Natural killer cell (primary cell): ENCODE measurements at regions not wholly inside any gene's neighbourhood (a gene's known extent, or its start where the extent isn't known, plus 50 kb on each side); places are given as distances from the start of the nearest gene placed in this dataset.

Source experiments
- ATAC-seq, 3 donors: fragments of 150-1000 bp in 2 of 3; fragments of 200-7000 bp in 1 of 3; cut with Tn5 transposase; 1 replicate in 1 of 3; 2 replicates in 2 of 3; pipeline ENCODE4 v1.10.0; 2021; ENCODE audit warnings: mild to moderate bottlenecking in 2 of 3, moderate library complexity in 2 of 3
- DNase-seq, 2 donors: peaks; one replicate each; pipeline versions ENCODE4 v3.0.0 to v3.0.0-alpha.2; 2013 to 2021; ENCODE audit warnings: mixed read lengths in 1 of 2
- H3K27ac ChIP-seq: one replicate; pipeline ENCODE4 v1.5.1; 2013; ENCODE audit warnings: mild to moderate bottlenecking, low read length
- H3K27me3 ChIP-seq: one replicate; pipeline ENCODE4 v1.6.1; 2013; ENCODE audit warnings: low read length; ENCODE audit not compliant: control insufficient read depth, insufficient read depth
- H3K36me3 ChIP-seq: one replicate; pipeline ENCODE4 v1.6.1; 2013; ENCODE audit warnings: low read length; ENCODE audit not compliant: control insufficient read depth, insufficient read depth
- H3K4me1 ChIP-seq: one replicate; pipeline ENCODE4 v1.6.1; 2013; ENCODE audit warnings: low read length; ENCODE audit not compliant: control insufficient read depth, insufficient read depth
- H3K4me3 ChIP-seq: one replicate; pipeline ENCODE4 v1.5.1; 2013; ENCODE audit warnings: low read length
- H3K9me3 ChIP-seq: one replicate; pipeline ENCODE4 v1.6.1; 2013; ENCODE audit warnings: low read length; ENCODE audit not compliant: control insufficient read depth, insufficient read depth
- H3K27ac Mint-ChIP-seq, 2 donors: one replicate each; pipeline ENCODE4 v1.8.0; 2022; ENCODE audit warnings: mild to moderate bottlenecking in 2 of 2, mixed read lengths in 2 of 2, moderate library complexity in 1 of 2
- H3K27me3 Mint-ChIP-seq, 2 donors: one replicate each; pipeline ENCODE4 v1.8.0; 2022; ENCODE audit warnings: low read depth in 2 of 2, mixed read lengths in 2 of 2
- H3K36me3 Mint-ChIP-seq: one replicate; pipeline ENCODE4 v1.8.0; 2022; ENCODE audit warnings: mixed read lengths
- H3K4me1 Mint-ChIP-seq, 2 donors: one replicate each; pipeline ENCODE4 v1.8.0; 2022; ENCODE audit warnings: mixed read lengths in 2 of 2
- H3K4me3 Mint-ChIP-seq: one replicate; pipeline ENCODE4 v1.8.0; 2022; ENCODE audit warnings: mild to moderate bottlenecking, moderate library complexity, mixed read lengths
- H3K9me3 Mint-ChIP-seq, 2 donors: one replicate each; pipeline ENCODE4 v1.8.0; 2022; ENCODE audit warnings: mixed read lengths in 2 of 2
- WGBS: methylation state at CpG from one replicate; pipeline ENCODE4 v1.1.7; 2013; ENCODE audit warnings: missing lambda C conversion rate; ENCODE audit not compliant: insufficient coverage; 5-methylcytosine and 5-hydroxymethylcytosine counted together
- intact Hi-C: fragments of 100-400 bp; cut with micrococcal nuclease; formaldehyde crosslinking; loops from one replicate; pipeline ENCODE4 v1.14.2; 2022
- TF ChIP-seq, protein P1 (sequence below): fragments of 200-600 bp; IDR thresholded peaks from one replicate; pipeline ENCODE4 v1.8.0; 2022; ENCODE audit warnings: antibody characterized with exemption

DNA sequence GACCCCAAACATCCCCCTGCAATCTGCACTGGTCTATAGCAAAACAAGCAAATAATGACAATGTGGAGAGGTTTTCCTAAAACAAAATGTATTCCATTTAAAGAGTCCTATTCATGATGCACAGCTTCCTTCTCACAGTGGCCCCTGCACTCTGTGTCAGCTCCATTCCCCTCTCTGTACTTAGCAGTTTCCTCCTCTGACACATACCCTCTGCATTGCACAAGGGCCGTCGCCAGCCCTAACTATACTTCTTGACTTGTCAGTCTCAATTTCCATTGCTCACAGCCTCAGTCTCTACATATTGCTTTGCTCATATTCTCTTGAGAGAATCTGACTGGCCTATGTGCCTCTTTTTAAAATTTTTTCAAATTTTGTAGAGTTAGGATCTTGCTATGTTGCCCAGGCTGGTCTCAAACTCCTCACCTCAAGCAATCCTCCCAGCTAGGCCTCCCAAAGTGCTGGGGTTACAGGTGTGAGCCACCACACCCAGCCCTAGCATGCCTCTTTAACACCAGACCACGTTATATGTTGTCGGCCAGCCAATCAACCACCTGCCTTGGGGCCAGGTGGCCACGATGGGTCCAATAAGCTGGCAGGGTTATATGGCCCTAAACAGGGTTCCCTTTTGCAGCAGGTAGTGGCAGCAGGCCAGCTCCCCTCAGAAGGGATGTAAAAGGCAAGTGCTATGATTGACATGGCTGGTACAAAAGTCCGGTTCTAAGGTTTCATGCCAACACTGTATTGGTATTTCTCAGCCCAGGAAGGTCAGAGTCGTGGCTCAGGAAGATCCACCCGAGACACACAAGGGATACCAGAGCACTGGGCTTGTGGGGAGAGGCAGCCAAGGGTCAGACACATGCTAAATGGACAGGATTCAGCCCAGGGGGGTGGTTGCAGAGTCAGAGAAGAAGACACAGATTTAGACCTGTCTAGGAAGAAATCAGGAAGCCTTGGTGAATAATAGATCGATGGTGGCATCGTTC is 59.0 kb upstream of the SMAD3 start:
- 92% methylated on average over 10 of the region's 10 CpGs for WGBS
- H3K27me3 Mint-ChIP-seq: peaks cover 0 to 9% of the 10 kb centered on the region in 2 donors
- no peaks in the 10 kb centered on the region for H3K4me1 Mint-ChIP-seq
- no peaks in the 10 kb centered on the region for H3K36me3 Mint-ChIP-seq
- H3K4me3 Mint-ChIP-seq: no peak overlapping the region
- ATAC-seq (no peak), DNase-seq (no peak)
- Histone ChIP-seq H3K4me1 (no peaks in the 10 kb centered on the region), H3K27me3 (no peaks in the 10 kb centered on the region), H3K36me3 (no peaks in the 10 kb centered on the region), H3K27ac (no peak overlapping the region), H3K4me3 (no peak overlapping the region), H3K9me3 (no peaks in the 10 kb centered on the region)
- no peaks in the 10 kb centered on the region for H3K9me3 Mint-ChIP-seq
- intact Hi-C loops: no loop called here
- no peak overlapping the region for H3K27ac Mint-ChIP-seq
- TF ChIP-seq, protein P1, sequence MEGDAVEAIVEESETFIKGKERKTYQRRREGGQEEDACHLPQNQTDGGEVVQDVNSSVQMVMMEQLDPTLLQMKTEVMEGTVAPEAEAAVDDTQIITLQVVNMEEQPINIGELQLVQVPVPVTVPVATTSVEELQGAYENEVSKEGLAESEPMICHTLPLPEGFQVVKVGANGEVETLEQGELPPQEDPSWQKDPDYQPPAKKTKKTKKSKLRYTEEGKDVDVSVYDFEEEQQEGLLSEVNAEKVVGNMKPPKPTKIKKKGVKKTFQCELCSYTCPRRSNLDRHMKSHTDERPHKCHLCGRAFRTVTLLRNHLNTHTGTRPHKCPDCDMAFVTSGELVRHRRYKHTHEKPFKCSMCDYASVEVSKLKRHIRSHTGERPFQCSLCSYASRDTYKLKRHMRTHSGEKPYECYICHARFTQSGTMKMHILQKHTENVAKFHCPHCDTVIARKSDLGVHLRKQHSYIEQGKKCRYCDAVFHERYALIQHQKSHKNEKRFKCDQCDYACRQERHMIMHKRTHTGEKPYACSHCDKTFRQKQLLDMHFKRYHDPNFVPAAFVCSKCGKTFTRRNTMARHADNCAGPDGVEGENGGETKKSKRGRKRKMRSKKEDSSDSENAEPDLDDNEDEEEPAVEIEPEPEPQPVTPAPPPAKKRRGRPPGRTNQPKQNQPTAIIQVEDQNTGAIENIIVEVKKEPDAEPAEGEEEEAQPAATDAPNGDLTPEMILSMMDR: no peak

DNA sequence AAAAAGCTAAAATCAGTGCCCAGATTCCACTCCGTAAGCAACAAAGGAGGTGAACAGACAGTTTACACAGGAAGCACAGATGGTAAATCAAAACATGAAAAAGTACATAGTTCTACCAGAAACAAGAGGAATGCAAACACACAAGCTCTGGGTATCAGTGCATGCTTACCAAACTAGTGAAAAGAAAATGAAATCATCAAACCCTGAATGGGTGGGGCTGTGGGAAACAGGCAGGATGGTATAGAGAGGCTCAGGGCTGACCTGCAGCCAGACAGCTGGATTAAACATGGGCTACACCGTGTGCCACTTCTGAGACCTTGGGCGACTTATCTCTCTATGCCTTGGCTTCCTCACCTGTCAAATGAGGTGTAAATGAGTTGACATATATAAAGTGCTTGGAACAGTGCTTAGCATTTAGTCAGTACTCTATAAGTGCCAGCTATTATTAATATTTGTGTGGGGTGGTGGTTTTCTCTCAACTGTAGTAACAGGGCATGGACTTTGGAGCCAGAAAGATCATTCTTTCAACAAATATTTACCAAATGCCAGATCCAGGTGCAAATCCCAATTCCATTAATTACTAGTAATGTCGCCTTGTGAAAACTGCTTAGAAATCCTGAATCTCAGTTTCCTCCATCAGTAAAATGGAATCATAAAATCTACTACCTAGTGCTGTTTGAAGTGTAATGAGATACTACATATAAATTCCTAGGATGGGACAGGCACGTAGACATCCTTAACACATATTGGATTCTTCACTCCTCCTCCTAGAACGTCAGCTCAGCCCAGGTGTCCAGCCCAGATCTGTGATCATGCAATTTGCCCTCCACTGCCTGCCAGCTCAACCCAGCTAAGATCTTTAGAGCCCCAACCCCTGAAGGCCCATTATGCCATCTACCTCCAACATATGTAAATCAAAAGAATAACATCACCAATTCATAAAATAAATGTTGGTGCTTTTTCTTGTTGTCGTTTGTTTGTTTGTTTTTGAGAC is 55.5 kb upstream of the SMAD3 start:
- no peaks in the 10 kb centered on the region for H3K36me3 Mint-ChIP-seq
- no peak overlapping the region for H3K27ac ChIP-seq
- H3K9me3 Mint-ChIP-seq: no peaks in the 10 kb centered on the region
- DNase-seq (no peak), ATAC-seq (no peak)
- no peaks in the 10 kb centered on the region for H3K4me1 ChIP-seq
- H3K27me3 Mint-ChIP-seq: no peaks in the 10 kb centered on the region
- H3K4me1 Mint-ChIP-seq: no peaks in the 10 kb centered on the region
- intact Hi-C loops: no loop called here
- 82% methylated on average over 7 of the region's 7 CpGs for WGBS
- H3K27me3 ChIP-seq: no peaks in the 10 kb centered on the region
- H3K4me3 ChIP-seq: no peak overlapping the region
- TF ChIP-seq, protein P1: no peak
- H3K4me3 Mint-ChIP-seq: no peak overlapping the region
- H3K27ac Mint-ChIP-seq: no peak overlapping the region
- no peaks in the 10 kb centered on the region for H3K36me3 ChIP-seq
- H3K9me3 ChIP-seq: no peaks in the 10 kb centered on the region

DNA sequence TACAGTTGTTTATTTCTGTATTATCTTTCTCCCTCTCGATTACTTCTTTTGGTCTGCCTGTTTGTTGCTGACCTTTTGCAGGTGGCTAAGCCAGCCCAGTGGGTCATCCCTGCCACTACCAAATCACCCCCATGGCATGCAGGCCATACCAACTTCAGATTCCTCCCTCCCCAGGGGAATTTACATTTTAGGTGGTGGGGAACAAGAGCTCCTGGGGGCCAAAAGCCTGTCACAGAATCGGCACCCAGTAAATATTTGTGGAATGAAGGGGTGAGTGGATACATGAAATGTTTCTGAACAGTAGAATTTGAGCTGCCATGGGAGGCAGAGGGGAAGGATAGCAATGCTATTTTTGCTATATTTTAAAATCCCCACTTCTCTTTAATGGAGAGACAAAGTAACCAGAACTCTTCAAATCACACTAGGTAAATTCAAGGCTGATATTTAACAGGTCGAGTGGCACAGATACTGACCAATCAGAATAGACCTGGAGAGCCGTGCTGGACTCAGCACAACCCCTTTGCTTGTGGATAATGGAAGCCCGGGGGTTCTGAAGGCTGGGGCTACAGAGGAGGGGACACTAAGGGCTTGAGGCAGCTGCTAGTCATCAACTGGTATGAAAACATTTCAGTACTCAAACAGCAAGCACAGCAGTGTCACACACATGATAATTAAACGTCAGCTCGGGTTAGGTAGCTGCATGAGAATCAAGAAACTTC is 54.3 kb upstream of the SMAD3 start:
- H3K4me1 Mint-ChIP-seq: no peaks in the 10 kb centered on the region
- no peaks in the 10 kb centered on the region for H3K9me3 ChIP-seq
- ATAC-seq (no peak), DNase-seq (no peak)
- H3K36me3 ChIP-seq: no peaks in the 10 kb centered on the region
- intact Hi-C loops: no loop called here
- H3K9me3 Mint-ChIP-seq: no peaks in the 10 kb centered on the region
- H3K27ac ChIP-seq: no peak overlapping the region
- no peak overlapping the region for H3K27ac Mint-ChIP-seq
- WGBS: 93% methylated on average over 7 of the region's 7 CpGs
- no peaks in the 10 kb centered on the region for H3K27me3 ChIP-seq
- H3K36me3 Mint-ChIP-seq: no peaks in the 10 kb centered on the region
- TF ChIP-seq, protein P1: no peak
- H3K4me1 ChIP-seq: no peaks in the 10 kb centered on the region
- no peaks in the 10 kb centered on the region for H3K27me3 Mint-ChIP-seq
- no peak overlapping the region for H3K4me3 ChIP-seq
- no peak overlapping the region for H3K4me3 Mint-ChIP-seq
